PC-9 (cell line): ENCODE measurements at regions not wholly inside any gene's neighbourhood (a gene's known extent, or its start where the extent isn't known, plus 50 kb on each side); places are given as distances from the start of the nearest gene placed in this dataset.

Experiments used
- CTCF ChIP-seq: fragments of 200-600 bp; sonication (generic); conservative IDR thresholded peaks from 2 replicates; pipeline ENCODE4 v1.6.1; 2017; ENCODE audit warnings: mixed run types, antibody characterized with exemption, mild to moderate bottlenecking, moderate library complexity
- EZH2 ChIP-seq: fragments of 200-600 bp; sonication (generic); IDR thresholded peaks from 2 replicates; pipeline ENCODE4 v1.8.0; 2017; ENCODE audit warnings: antibody characterized with exemption, low read depth

- TF ChIP-seq CTCF (no peak), EZH2 (no peak)
Observed at GRCh38 chr5:152905286-152905685, 500.2 kb upstream of the NMUR2 start.
